ENCODE measurements at regions not wholly inside any gene's neighbourhood (a gene's known extent, or its start where the extent isn't known, plus 50 kb on each side); places are given as distances from the start of the nearest gene placed in this dataset.

DNA sequence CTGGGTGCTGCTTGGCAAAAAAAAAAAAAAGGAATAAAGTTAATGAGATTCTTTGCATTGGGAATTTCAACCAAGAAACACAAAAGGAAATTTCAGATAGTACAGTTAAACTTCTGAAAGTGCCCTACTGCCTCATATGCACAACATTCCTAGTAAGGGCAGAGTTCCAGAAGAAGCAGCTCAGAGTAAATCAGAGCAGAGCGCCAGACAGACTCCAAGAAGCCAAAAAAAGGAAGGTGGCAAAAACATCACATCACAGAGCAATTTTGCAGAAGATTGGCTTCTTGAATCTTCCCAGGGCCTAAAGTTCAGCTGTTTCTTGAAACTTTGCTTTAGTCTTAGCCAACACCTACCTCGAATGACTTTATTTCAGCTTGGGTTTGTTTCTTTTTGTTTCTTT is 544.1 kb downstream of the XPNPEP1 start:
- H3K14ac ChIP-seq (replicated peaks; ENCODE audit: low read depth, low read length) = no peak overlapping the region
- H2BK15ac ChIP-seq (ENCODE audit: low read depth, low read length) = no peak overlapping the region
- H2AK5ac ChIP-seq (ENCODE audit: low read depth, low read length) = no peak overlapping the region
- no peaks in the 10 kb centered on the region for H3K9me1 ChIP-seq (ENCODE audit: insufficient read depth, low read length)
- H3K56ac ChIP-seq (ENCODE audit: extremely low read depth, insufficient read depth, low read length) = no peak overlapping the region
- DNase-seq (no peak), ATAC-seq (ENCODE audit: low read depth) (peak; percentile 44)
- H4K20me1 ChIP-seq (ENCODE audit: insufficient read depth, low read length) = no peaks in the 10 kb centered on the region
- no peak overlapping the region for H3K27ac ChIP-seq (ENCODE audit: insufficient read depth, low read length)
- no peak overlapping the region for H2AK9ac ChIP-seq (replicated peaks; ENCODE audit: low read depth, low read length, poor library complexity)
- ChIA-PET CTCF (interaction anchor here (0.6 to 1.2 kb wide), 3 partner anchors 14 to 99 kb away, joined by 4 to 5 read pairs (median 4); no protein-coding TSS in a partner anchor), POLR2A (ENCODE audit: unreplicated experiment) (no interaction called here)
- no peak overlapping the region for H4K5ac ChIP-seq (ENCODE audit: low read depth, low read length)
- H3K23ac ChIP-seq (ENCODE audit: low read depth, low read length) = no peak overlapping the region
- no peak overlapping the region for H4K8ac ChIP-seq (ENCODE audit: low read depth in 2 of 2, low read length in 2 of 2)
- in situ Hi-C loops (cut with MboI; ENCODE audit: low sequenced_read_pairs) (no loop called here), dilution Hi-C loops (cut with HindIII; ENCODE audit: low sequenced_read_pairs, unreplicated experiment) (no loop called here), intact Hi-C loops (cut with micrococcal nuclease) (no loop called here)
- no peak overlapping the region for H4K91ac ChIP-seq (ENCODE audit: insufficient read depth, low read depth, low read length)
- H2AFZ ChIP-seq (replicated peaks; ENCODE audit: low read length, poor library complexity) = no peak overlapping the region
- H3K36me3 ChIP-seq (ENCODE audit: control insufficient read depth, insufficient read depth, low read length) = no peaks in the 10 kb centered on the region
- H3K18ac ChIP-seq (ENCODE audit: low read depth, low read length) = no peak overlapping the region
- H2BK5ac ChIP-seq (ENCODE audit: low read depth, low read length, poor library complexity, severe bottlenecking) = no peak overlapping the region
- H2BK20ac ChIP-seq (ENCODE audit: low read depth, low read length) = no peak overlapping the region
- no peak overlapping the region for H3K9ac ChIP-seq (ENCODE audit: low read depth, low read length)
- no peaks in the 10 kb centered on the region for H3K79me1 ChIP-seq (ENCODE audit: low read depth in 1 of 2, low read length in 2 of 2)
- H3K9me3 ChIP-seq (ENCODE audit: control insufficient read depth, insufficient read depth, low read length) = no peaks in the 10 kb centered on the region
- H3K4me2 ChIP-seq (ENCODE audit: low read depth, low read length) = no peak overlapping the region
- WGBS, 2 experiments (ENCODE audit: extremely low coverage in 2 of 2, insufficient read length in 1 of 2) = 60% methylated on average over 1 of the region's 2 CpGs; no CpG with 5 or more reads in 1 of the 2 experiments
- no peaks in the 10 kb centered on the region for H3K27me3 ChIP-seq (ENCODE audit: control insufficient read depth, insufficient read depth, low read length)
- H3K4ac ChIP-seq (ENCODE audit: low read depth, low read length) = no peak overlapping the region
- H3K4me3 ChIP-seq (ENCODE audit: insufficient read depth, low read depth, low read length) = no peak overlapping the region
- BruUV-seq (replicated peaks) = no TSS peak
- H3K4me1 ChIP-seq (ENCODE audit: control insufficient read depth, insufficient read depth, low read length) = no peaks in the 10 kb centered on the region
- TF ChIP-seq FOS (IDR thresholded peaks at IDR 0.05; ENCODE audit: low read depth, low read length) = no peak
- no peak for TF ChIP-seq USF2 (IDR thresholded peaks at IDR 0.05; ENCODE audit: low read depth, low read length)
- TF ChIP-seq CHD1 (IDR thresholded peaks at IDR 0.05; ENCODE audit: low read depth, low read length) = no peak
- no peak for TF ChIP-seq RCOR1 (IDR thresholded peaks at IDR 0.05; ENCODE audit: insufficient replicate concordance, low read length)
- no peak overlapping the region for H2BK120ac ChIP-seq (ENCODE audit: low read depth, low read length)

All from IMR-90 (cell line).